ENCODE measurements at regions not wholly inside any gene's neighbourhood (a gene's known extent, or its start where the extent isn't known, plus 50 kb on each side); places are given as distances from the start of the nearest gene placed in this dataset.

DNA sequence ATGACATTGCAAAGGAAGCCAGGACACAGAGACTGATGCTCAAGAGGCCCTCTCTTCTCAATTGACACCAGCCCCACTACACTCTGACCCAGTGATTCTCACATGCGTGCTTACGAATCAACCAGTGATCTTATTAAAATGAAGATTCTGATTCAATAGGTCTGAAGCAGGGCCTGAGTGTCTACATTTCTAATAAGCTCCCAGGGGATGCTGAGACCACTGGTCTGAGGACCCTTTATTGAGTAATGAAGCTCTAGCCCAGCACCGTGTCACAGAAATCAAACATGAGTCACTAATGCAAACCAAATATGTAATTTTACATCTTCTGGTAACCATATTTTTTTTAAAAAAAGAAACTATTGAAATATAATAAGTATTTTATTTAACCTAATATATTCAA, 689.1 kb upstream of the LMCD1 start:
- TF ChIP-seq POLR2A (IDR thresholded peaks at IDR 0.05; ENCODE audit: low read depth, low read length) (no peak), TAF1 (IDR thresholded peaks at IDR 0.05; ENCODE audit: borderline replicate concordance, low read depth, low read length) (no peak), POLR2AphosphoS5 (IDR thresholded peaks at IDR 0.05; ENCODE audit: low read depth, low read length) (no peak)
